Thyroid gland (tissue), 4 donors: ENCODE measurements at regions not wholly inside any gene's neighbourhood (a gene's known extent, or its start where the extent isn't known, plus 50 kb on each side); places are given as distances from the start of the nearest gene placed in this dataset.

Source experiments
- DNase-seq, 2 donors: peaks; one replicate each; pipeline ENCODE4 v3.0.0-alpha.2; 2019
- H3K27ac ChIP-seq, 3 donors: fragments of 200-600 bp; sonication (generic); 1 replicate in 2 of 3; 2 replicates in 1 of 3; pipeline ENCODE4 v1.5.1; 2016 to 2019; ENCODE audit warnings: mild to moderate bottlenecking in 1 of 3, moderate library complexity in 1 of 3
- H3K27me3 ChIP-seq: fragments of 200-600 bp; sonication (generic); one replicate; pipeline ENCODE4 v1.5.1; 2019
- H3K36me3 ChIP-seq, 2 donors: fragments of 200-600 bp; sonication (generic); one replicate each; pipeline ENCODE4 v1.5.1; 2016 to 2019
- H3K4me1 ChIP-seq, 2 donors: fragments of 200-600 bp; sonication (generic); one replicate each; pipeline ENCODE4 v1.5.1; 2017 to 2019
- H3K4me3 ChIP-seq, 3 donors: fragments of 200-600 bp; sonication (generic); replicated peaks in 1 of 3; 1 replicate in 2 of 3; 2 replicates in 1 of 3; pipeline ENCODE4 v1.5.1; 2016; ENCODE audit warnings: mild to moderate bottlenecking in 1 of 3
- H3K9me3 ChIP-seq: fragments of 200-600 bp; sonication (generic); one replicate; pipeline ENCODE4 v1.5.1; 2017
- POLR2A ChIP-seq, 2 donors: fragments of 450-650 bp; IDR thresholded peaks; one replicate each; pipeline ENCODE4 v1.6.1; 2017; ENCODE audit warnings: antibody characterized with exemption in 2 of 2, mild to moderate bottlenecking in 2 of 2, moderate library complexity in 1 of 2
- WGBS, 2 donors: methylation state at CpG; one replicate each; pipeline ENCODE4 v1.1.5; 2017; 5-methylcytosine and 5-hydroxymethylcytosine counted together
- intact Hi-C: fragments of 100-400 bp; cut with DNase I; formaldehyde crosslinking; loops from one replicate; pipeline ENCODE4 v1.15.1; 2023
- TF ChIP-seq, protein P1 (sequence below), 6 experiments: fragments of 200-600 bp in 3 of 6; fragments of 450-650 bp in 3 of 6; sonication (generic) in 3 of 6; IDR thresholded peaks; one replicate each; pipeline ENCODE4 v1.5.1; 2016 to 2019; ENCODE audit warnings: antibody characterized with exemption in 6 of 6, mild to moderate bottlenecking in 2 of 6, inconsistent platforms in 1 of 6, moderate library complexity in 1 of 6

DNA sequence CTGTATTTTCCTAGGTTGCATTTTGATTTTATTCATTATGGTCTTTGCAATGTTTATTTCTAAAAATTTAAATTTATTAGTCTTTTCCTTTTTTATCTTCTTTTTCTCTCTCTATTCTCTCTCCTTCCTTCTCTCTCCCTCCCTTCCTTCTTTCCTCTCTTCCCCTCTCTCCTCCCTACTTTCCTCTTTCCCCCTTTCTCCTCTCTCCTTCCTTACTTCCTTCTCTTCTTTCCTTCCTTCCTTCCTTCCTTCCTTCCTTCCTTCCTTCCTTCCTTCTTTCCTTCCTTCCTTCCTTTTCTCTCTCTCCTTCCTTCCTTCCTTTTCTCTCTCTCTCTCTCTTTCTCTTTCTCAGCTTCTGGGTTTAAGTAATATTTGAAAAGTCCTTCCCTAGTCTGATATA is 72.8 kb upstream of the RASGRF1 start:
- Histone ChIP-seq H3K36me3 (no peaks in the 10 kb centered on the region), H3K4me3 (no peak overlapping the region), H3K27me3 (no peaks in the 10 kb centered on the region), H3K4me1 (no peaks in the 10 kb centered on the region), H3K27ac (no peak overlapping the region), H3K9me3 (no peaks in the 10 kb centered on the region)
- intact Hi-C loops: no loop called here
- no peak for TF ChIP-seq POLR2A (IDR thresholded peaks at IDR 0.05)
- DNase-seq: no peak

DNA sequence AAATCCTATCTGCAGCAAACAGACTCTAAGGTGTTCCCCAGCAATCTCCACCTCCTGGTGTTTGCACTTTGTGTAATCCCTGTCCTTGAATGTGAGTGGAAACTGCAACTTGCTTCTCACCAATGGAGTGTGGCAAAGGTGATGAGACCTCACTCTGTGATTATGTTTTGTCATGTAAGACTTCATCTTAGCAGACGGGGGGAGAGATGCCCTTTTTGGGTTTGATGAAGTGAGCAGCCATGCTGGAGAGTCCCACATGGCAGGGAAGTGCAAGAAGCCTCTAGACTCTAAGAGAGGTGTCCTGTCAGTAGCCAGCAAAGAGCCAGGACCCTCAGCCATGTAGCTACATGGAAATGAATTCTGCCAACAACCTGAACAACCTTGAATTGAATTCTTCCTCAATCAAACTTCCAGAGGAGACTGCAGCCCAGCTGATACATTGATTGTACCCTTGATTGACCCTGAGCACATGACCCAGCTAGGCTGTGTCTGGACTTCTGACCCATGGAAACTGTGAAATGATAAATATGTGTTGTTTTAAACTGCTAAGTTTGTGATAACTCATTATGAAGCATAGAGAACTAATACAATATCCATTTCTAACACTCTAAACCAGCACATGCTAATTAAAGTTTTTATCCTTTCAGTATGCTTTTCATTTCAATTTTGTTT is 71.4 kb upstream of the RASGRF1 start:
- H3K27me3 ChIP-seq: no peaks in the 10 kb centered on the region
- WGBS, 2 donors: 21 to 53% methylated on average over 1 of the region's 1 CpG
- TF ChIP-seq POLR2A (IDR thresholded peaks at IDR 0.05): no peak
- TF ChIP-seq, protein P1, sequence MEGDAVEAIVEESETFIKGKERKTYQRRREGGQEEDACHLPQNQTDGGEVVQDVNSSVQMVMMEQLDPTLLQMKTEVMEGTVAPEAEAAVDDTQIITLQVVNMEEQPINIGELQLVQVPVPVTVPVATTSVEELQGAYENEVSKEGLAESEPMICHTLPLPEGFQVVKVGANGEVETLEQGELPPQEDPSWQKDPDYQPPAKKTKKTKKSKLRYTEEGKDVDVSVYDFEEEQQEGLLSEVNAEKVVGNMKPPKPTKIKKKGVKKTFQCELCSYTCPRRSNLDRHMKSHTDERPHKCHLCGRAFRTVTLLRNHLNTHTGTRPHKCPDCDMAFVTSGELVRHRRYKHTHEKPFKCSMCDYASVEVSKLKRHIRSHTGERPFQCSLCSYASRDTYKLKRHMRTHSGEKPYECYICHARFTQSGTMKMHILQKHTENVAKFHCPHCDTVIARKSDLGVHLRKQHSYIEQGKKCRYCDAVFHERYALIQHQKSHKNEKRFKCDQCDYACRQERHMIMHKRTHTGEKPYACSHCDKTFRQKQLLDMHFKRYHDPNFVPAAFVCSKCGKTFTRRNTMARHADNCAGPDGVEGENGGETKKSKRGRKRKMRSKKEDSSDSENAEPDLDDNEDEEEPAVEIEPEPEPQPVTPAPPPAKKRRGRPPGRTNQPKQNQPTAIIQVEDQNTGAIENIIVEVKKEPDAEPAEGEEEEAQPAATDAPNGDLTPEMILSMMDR (IDR thresholded peaks at IDR 0.05): no peak
- no peak overlapping the region for H3K4me3 ChIP-seq
- no peaks in the 10 kb centered on the region for H3K9me3 ChIP-seq
- H3K36me3 ChIP-seq: no peaks in the 10 kb centered on the region
- no peak overlapping the region for H3K27ac ChIP-seq
- intact Hi-C loops: no loop called here
- H3K4me1 ChIP-seq: no peaks in the 10 kb centered on the region
- no peak for DNase-seq

DNA sequence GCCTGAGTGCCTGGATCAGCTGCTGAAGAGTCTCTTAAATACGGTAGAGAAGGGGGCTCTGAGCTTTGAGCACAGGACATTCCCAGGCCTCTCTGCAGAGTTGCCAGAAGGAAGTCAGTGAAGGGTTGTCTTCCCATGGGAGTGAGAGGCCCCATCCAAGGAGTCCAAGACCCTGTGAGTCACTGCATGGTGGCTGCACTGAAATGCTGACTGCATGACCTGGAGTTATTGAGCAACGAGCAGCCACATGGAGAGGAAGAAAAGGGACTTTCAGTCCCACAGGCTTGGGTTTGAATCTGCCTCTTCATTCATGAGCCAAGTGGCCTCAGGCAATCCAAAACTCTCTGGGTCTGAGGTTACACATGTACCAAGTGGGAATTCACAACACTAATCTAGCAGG is 69.6 kb upstream of the RASGRF1 start:
- 36 to 61% methylated on average over 2 of the region's 2 CpGs for WGBS, 2 donors
- Histone ChIP-seq H3K27me3 (no peaks in the 10 kb centered on the region), H3K4me1 (no peaks in the 10 kb centered on the region), H3K36me3 (no peaks in the 10 kb centered on the region), H3K9me3 (no peaks in the 10 kb centered on the region), H3K4me3 (no peak overlapping the region), H3K27ac (no peak overlapping the region)
- no peak for DNase-seq
- TF ChIP-seq, protein P1 (IDR thresholded peaks at IDR 0.05): no peak
- no peak for TF ChIP-seq POLR2A (IDR thresholded peaks at IDR 0.05)
- intact Hi-C loops: no loop called here

DNA sequence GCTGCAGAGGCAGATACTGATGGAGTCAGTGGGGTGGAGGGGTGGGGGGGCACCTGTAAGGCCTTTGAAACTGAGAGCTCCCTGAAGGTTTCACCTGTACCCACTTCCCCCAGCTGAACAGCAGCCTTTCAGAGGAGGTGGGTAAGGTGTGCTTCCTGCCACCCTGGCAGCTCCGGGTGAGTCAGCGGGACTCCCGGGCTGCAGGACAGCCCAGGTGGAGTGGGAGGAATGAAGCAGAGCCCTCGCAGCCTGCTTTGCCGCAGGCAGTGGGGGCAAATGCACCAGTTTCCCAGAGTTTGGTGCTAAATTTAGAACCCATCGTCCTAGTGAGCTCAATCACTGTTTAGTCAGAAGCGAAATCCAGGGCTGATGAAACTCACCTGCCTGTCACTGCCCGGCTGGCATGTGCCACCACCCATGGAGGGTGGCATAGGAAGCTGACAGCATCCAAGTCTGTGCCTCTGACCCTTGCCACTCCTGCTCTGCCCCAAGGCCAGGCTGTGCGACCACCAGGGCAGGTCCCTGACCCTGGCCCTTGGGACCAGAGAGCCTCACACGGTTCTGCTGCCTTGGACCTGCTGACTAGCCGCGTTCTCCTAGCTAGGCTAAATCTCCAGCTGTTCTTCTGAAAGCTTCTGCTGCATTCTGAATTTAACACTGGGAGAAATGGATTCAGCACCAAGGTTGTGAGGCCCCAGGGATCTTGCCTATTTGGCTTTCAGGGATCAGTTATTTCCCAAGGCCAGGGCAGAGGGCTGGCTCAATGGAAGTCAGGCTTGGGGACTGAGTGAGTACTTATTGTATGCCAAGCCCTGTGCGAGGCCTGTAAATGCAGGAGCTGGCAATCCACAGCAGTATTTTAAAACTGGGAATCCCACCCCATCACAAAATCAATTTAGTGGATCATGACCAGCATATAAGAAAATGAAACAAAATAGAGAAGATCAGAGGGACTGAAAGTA is 67.3 kb upstream of the RASGRF1 start:
- H3K27me3 ChIP-seq: no peaks in the 10 kb centered on the region
- no peak for DNase-seq
- no peak overlapping the region for H3K27ac ChIP-seq
- no peaks in the 10 kb centered on the region for H3K36me3 ChIP-seq
- no peaks in the 10 kb centered on the region for H3K4me1 ChIP-seq
- no peaks in the 10 kb centered on the region for H3K9me3 ChIP-seq
- no peak for TF ChIP-seq POLR2A (IDR thresholded peaks at IDR 0.05)
- TF ChIP-seq, protein P1 (IDR thresholded peaks at IDR 0.05): no peak
- intact Hi-C loops: no loop called here
- no peak overlapping the region for H3K4me3 ChIP-seq
- WGBS, 2 donors: 79 to 89% methylated on average over 8 to 12 of the region's 13 CpGs

DNA sequence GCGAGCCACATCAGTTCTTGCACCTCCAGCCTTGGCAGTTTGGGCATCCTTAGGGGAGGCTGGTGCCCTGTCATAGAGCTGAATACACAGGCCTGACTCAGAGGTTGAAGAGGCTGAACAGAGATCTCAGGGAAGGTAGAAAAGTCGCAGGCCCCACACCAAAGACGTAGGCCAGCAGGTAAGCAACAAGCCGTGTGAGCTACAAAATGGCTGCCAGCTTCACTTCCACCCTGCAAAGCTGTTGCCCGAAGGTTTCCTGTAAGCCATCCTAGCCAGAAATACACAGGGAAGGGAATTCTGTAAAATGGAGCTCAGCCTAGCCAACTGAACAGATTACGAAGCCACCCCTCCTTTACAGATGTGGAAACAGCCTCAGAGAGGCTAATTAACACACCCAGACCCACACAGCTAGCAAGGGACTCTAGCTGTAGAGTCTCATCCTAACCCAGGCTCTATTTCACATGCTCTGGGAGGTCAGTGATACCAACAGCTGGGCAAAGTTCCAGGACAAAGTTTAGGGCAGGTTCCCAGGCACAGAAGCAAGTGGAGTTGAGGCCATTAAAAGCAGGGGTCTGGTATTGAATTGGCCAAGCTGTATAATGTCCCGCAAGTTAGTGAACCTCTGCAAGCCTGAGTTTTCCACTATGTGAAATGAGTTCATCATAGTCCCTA is 66.3 kb upstream of the RASGRF1 start:
- 72 to 87% methylated on average over 5 to 7 of the region's 7 CpGs for WGBS, 2 donors
- Histone ChIP-seq H3K9me3 (no peaks in the 10 kb centered on the region), H3K4me3 (no peak overlapping the region), H3K4me1 (no peaks in the 10 kb centered on the region), H3K27ac (no peak overlapping the region), H3K27me3 (no peaks in the 10 kb centered on the region), H3K36me3 (no peaks in the 10 kb centered on the region)
- intact Hi-C loops: no loop called here
- no peak for DNase-seq
- TF ChIP-seq POLR2A (IDR thresholded peaks at IDR 0.05): no peak
- TF ChIP-seq, protein P1 (IDR thresholded peaks at IDR 0.05): no peak
